NCI-H526 treated with DMSO at 0.1 percent for 48 hours (cell line): ENCODE measurements at regions not wholly inside any gene's neighbourhood (a gene's known extent, or its start where the extent isn't known, plus 50 kb on each side); places are given as distances from the start of the nearest gene placed in this dataset.
"Not testable (repeated sequence)": the region's sequence is repeated elsewhere in the genome, so short reads cannot be mapped to it uniquely, and the experiment has no call there.

Source experiments
- DNase-seq: peaks from one replicate; lab custom pipeline; 2025; lab: John Stamatoyannopoulos, UW

GRCh38 chr14:83559721-83560120, 1970.2 kb upstream of the FLRT2 start:
- no peak for DNase-seq

- DNase-seq: no peak
These were observed 1968.7 kb upstream of the FLRT2 start for GRCh38 chr14:83561261-83561660.

GRCh38 chr14:83566567-83566966, 1963.4 kb upstream of the FLRT2 start:
- no peak for DNase-seq

GRCh38 chr14:83568141-83568540, 1961.8 kb upstream of the FLRT2 start:
- DNase-seq: no peak

- DNase-seq: no peak
These were observed 1954.6 kb upstream of the FLRT2 start for GRCh38 chr14:83575301-83575700.

- DNase-seq: no peak
These were observed 1946.7 kb upstream of the FLRT2 start for GRCh38 chr14:83583201-83583600.

- DNase-seq: no peak
These were observed 1935.1 kb upstream of the FLRT2 start for GRCh38 chr14:83594874-83595273.

- DNase-seq: no peak
These were observed 1922.3 kb upstream of the FLRT2 start for GRCh38 chr14:83607682-83608081.

- DNase-seq: peak; percentile 6
These were observed 1918.5 kb upstream of the FLRT2 start for GRCh38 chr14:83611491-83611890.

- DNase-seq: no peak
These were observed 1918.0 kb upstream of the FLRT2 start for GRCh38 chr14:83611906-83612390.

- DNase-seq: peak; percentile 62
These were observed 1915.0 kb upstream of the FLRT2 start for GRCh38 chr14:83614956-83615355.

GRCh38 chr14:83624541-83624940, 1905.4 kb upstream of the FLRT2 start:
- no peak for DNase-seq

- no peak for DNase-seq
These were observed 1897.6 kb upstream of the FLRT2 start for GRCh38 chr14:83632375-83632774.

GRCh38 chr14:83638748-83639504, 1891.0 kb upstream of the FLRT2 start:
- DNase-seq: no peak

- not testable (repeated sequence) for DNase-seq
These were observed 1890.5 kb upstream of the FLRT2 start for GRCh38 chr14:83639505-83639875.

- DNase-seq: no peak
These were observed 1883.7 kb upstream of the FLRT2 start for GRCh38 chr14:83646228-83646627.

- no peak for DNase-seq
These were observed 1869.3 kb upstream of the FLRT2 start for GRCh38 chr14:83660597-83660996.

GRCh38 chr14:83664389-83664788, 1865.6 kb upstream of the FLRT2 start:
- DNase-seq: no peak

- no peak for DNase-seq
These were observed 1840.7 kb upstream of the FLRT2 start for GRCh38 chr14:83689265-83689664.

- no peak for DNase-seq
These were observed 1832.8 kb upstream of the FLRT2 start for GRCh38 chr14:83697099-83697498.

- no peak for DNase-seq
These were observed 1827.3 kb upstream of the FLRT2 start for GRCh38 chr14:83702619-83703018.

GRCh38 chr14:83706231-83706954, 1823.6 kb upstream of the FLRT2 start:
- no peak for DNase-seq

GRCh38 chr14:83707056-83707455, 1822.9 kb upstream of the FLRT2 start:
- no peak for DNase-seq
